SK-N-MC (cell line): ENCODE measurements at regions not wholly inside any gene's neighbourhood (a gene's known extent, or its start where the extent isn't known, plus 50 kb on each side); places are given as distances from the start of the nearest gene placed in this dataset.

Source experiments
- DNase-seq: peaks from one replicate; pipeline ENCODE4 v3.0.0-alpha.2; 2011; ENCODE audit warnings: low read depth, low spot score
- H3K27ac ChIP-seq: fragments of 200-600 bp; sonication (generic); 2 replicates; pipeline ENCODE4 v1.5.1; 2016; ENCODE audit warnings: mixed run types
- H3K36me3 ChIP-seq: fragments of 200-600 bp; sonication (generic); 2 replicates; pipeline ENCODE4 v1.6.1; 2017; ENCODE audit warnings: antibody characterized with exemption, low read length, mixed read lengths; ENCODE audit not compliant: insufficient read depth
- H3K4me3 ChIP-seq: fragments of 200-600 bp; sonication (generic); 2 replicates; pipeline ENCODE4 v1.5.1; 2016
- H3K9ac ChIP-seq: fragments of 200-600 bp; sonication (generic); 2 replicates; pipeline ENCODE4 v1.8.0; 2017; ENCODE audit warnings: mixed run types, mixed read lengths; ENCODE audit not compliant: insufficient read length
- H3K9me3 ChIP-seq: fragments of 200-600 bp; sonication (generic); 2 replicates; pipeline ENCODE4 v1.6.1; 2017; ENCODE audit warnings: low read depth, mild to moderate bottlenecking, antibody characterized with exemption, low read length, moderate library complexity, mixed read lengths
- EZH2 ChIP-seq: fragments of 200-600 bp; sonication (generic); IDR thresholded peaks from one replicate; pipeline ENCODE4 v1.6.1; 2017; ENCODE audit warnings: antibody characterized with exemption
- FOXP2 ChIP-seq: optimal IDR thresholded peaks from 2 replicates; pipeline ENCODE3; 2011; ENCODE audit warnings: mild to moderate bottlenecking, moderate library complexity; ENCODE audit not compliant: insufficient read depth; ENCODE audit errors: extremely low read length, control extremely low read depth
- POLR2AphosphoS5 ChIP-seq: IDR thresholded peaks from 2 replicates; pipeline ENCODE4 v1.6.1; 2012; ENCODE audit warnings: mild to moderate bottlenecking, low read depth, low read length, borderline replicate concordance

- Histone ChIP-seq H3K4me3 (no peak overlapping the region), H3K9ac (no peak overlapping the region), H3K9me3 (no peaks in the 10 kb centered on the region), H3K36me3 (no peaks in the 10 kb centered on the region), H3K27ac (no peak overlapping the region)
- DNase-seq: no peak
- TF ChIP-seq FOXP2: no peak
- TF ChIP-seq POLR2AphosphoS5: no peak
Observed at GRCh38 chr6:47917811-47918210, 136.0 kb downstream of the OPN5 start.

GRCh38 chr6:47917202-47917601 is 135.4 kb downstream of the OPN5 start:
- Histone ChIP-seq H3K4me3 (no peak overlapping the region), H3K36me3 (no peaks in the 10 kb centered on the region), H3K9ac (no peak overlapping the region), H3K9me3 (no peaks in the 10 kb centered on the region), H3K27ac (no peak overlapping the region)
- no peak for DNase-seq
- TF ChIP-seq FOXP2 (no peak), EZH2 (no peak), POLR2AphosphoS5 (no peak)

DNA sequence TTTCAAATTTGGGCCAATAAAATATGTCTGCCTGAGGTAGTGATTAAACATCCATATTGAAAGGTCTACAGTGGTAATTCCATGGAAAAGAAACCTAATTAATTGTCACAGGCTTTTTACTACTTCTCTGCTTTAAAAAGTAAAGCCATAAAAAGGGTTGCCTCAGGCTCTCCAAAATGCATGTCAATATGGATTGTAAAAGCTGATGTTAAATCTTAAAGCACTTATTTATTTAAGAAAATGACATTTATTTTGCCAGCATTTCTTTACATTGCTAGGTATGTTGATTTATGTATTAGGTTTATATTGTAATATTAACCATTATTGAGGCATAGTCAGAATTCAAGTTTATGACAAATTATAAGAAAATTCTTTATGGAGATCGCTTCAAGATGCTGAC is 133.2 kb downstream of the OPN5 start:
- Histone ChIP-seq H3K36me3 (no peaks in the 10 kb centered on the region), H3K4me3 (no peak overlapping the region), H3K27ac (no peak overlapping the region), H3K9ac (no peak overlapping the region), H3K9me3 (no peaks in the 10 kb centered on the region)
- TF ChIP-seq POLR2AphosphoS5 (peak; percentile 49; the same call in 1 of the 2 replicates), EZH2 (no peak), FOXP2 (no peak)
- peak; percentile 82 for DNase-seq

DNA sequence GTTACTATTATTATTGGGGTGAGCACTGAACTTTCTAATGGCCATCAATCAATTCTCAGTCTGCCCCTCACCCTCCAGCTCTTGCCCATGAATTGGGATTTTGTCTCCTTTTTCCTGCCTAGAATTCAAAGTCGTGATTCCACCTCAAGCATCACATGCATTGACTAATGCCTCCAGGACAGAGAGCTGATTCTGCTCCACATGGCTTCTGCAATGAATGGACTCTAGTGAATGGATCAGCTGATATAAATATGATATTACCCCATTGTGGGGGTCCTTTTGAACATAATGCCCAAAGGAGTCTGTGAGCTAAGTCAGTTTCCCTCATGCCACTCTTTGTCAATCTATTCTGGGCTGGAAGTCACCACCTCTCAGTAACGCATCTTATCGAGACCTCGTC is 126.4 kb downstream of the OPN5 start:
- no peaks in the 10 kb centered on the region for H3K9me3 ChIP-seq
- TF ChIP-seq FOXP2 (no peak), EZH2 (no peak), POLR2AphosphoS5 (no peak)
- no peak overlapping the region for H3K4me3 ChIP-seq
- DNase-seq: no peak
- no peak overlapping the region for H3K27ac ChIP-seq
- no peak overlapping the region for H3K9ac ChIP-seq
- no peaks in the 10 kb centered on the region for H3K36me3 ChIP-seq

DNA sequence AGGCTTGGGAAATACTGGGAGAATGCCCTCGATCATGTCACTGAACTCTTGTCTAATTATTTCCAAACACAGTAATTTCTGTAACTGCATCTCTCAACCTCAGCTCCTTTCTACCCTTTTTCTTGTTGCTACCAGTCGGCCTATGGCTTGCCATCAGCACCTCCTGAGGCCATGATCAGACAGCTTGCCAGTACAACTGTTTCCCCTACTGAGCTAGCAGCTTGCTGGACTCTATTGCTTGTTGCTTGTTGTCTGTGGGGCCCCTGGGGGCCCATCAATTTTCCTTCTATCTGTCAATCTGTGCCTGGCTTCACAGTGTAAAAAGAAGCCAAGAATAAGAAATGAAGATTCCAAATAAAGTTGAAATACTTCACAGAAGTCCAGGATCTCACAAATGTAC is 123.9 kb downstream of the OPN5 start:
- H3K4me3 ChIP-seq: no peak overlapping the region
- H3K9ac ChIP-seq: no peak overlapping the region
- H3K36me3 ChIP-seq: no peaks in the 10 kb centered on the region
- H3K9me3 ChIP-seq: no peaks in the 10 kb centered on the region
- no peak for DNase-seq
- no peak overlapping the region for H3K27ac ChIP-seq
- TF ChIP-seq EZH2 (no peak), FOXP2 (no peak), POLR2AphosphoS5 (no peak)

DNA sequence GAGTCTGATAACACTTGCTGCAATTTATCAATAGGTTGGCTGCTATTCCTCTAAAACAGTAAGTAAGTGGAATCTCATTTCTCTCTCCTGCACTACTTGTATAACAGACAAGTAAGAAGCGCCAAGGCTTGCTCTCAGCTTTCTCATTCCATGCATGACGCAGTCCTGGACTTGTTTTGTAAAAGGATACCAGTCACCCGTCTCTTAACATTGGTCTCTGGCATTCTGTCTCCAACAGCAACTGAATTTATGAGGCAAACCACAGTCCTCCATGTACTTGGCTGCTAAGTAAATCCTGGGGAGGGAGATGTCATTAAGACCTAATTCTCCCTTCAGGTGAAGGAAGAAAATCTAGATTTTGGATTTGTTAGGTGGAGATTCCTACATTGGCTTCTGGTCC is 115.4 kb downstream of the OPN5 start:
- H3K9me3 ChIP-seq: no peaks in the 10 kb centered on the region
- DNase-seq: no peak
- no peak overlapping the region for H3K4me3 ChIP-seq
- TF ChIP-seq FOXP2 (no peak), POLR2AphosphoS5 (no peak), EZH2 (no peak)
- H3K36me3 ChIP-seq: no peaks in the 10 kb centered on the region
- no peak overlapping the region for H3K9ac ChIP-seq
- H3K27ac ChIP-seq: no peak overlapping the region

GRCh38 chr6:47890326-47890875 is 108.6 kb downstream of the OPN5 start:
- Histone ChIP-seq H3K27ac (no peak overlapping the region), H3K4me3 (no peak overlapping the region), H3K9ac (no peak overlapping the region), H3K36me3 (no peaks in the 10 kb centered on the region), H3K9me3 (no peaks in the 10 kb centered on the region)
- TF ChIP-seq POLR2AphosphoS5 (no peak), EZH2 (no peak), FOXP2 (no peak)
- DNase-seq: no peak

GRCh38 chr6:47879015-47879414 is 97.2 kb downstream of the OPN5 start:
- no peak for DNase-seq
- H3K9me3 ChIP-seq: no peaks in the 10 kb centered on the region
- H3K36me3 ChIP-seq: no peaks in the 10 kb centered on the region
- no peak overlapping the region for H3K4me3 ChIP-seq
- H3K9ac ChIP-seq: no peak overlapping the region
- no peak overlapping the region for H3K27ac ChIP-seq
- TF ChIP-seq EZH2 (no peak), FOXP2 (no peak), POLR2AphosphoS5 (no peak)
